PC-3 (cell line): ENCODE measurements at regions not wholly inside any gene's neighbourhood (a gene's known extent, or its start where the extent isn't known, plus 50 kb on each side); places are given as distances from the start of the nearest gene placed in this dataset.

Experiments used
- EZH2 ChIP-seq: fragments of 300-600 bp; sonication (generic); IDR thresholded peaks from one replicate; pipeline ENCODE4 v1.6.1; 2017; ENCODE audit warnings: antibody characterized with exemption, mild to moderate bottlenecking, low read length; ENCODE audit not compliant: unreplicated experiment
- EZH2phosphoT487 ChIP-seq: fragments of 300-600 bp; sonication (generic); IDR thresholded peaks from 2 replicates; pipeline ENCODE4 v1.6.1; 2018; ENCODE audit warnings: mild to moderate bottlenecking, antibody characterized with exemption, low read length, borderline replicate concordance
- TF ChIP-seq, protein P1 (sequence below): fragments of 300-600 bp; sonication (generic); conservative IDR thresholded peaks from 2 replicates; pipeline ENCODE4 v1.5.1; 2017; ENCODE audit warnings: antibody characterized with exemption, low read depth, mild to moderate bottlenecking, low read length

DNA sequence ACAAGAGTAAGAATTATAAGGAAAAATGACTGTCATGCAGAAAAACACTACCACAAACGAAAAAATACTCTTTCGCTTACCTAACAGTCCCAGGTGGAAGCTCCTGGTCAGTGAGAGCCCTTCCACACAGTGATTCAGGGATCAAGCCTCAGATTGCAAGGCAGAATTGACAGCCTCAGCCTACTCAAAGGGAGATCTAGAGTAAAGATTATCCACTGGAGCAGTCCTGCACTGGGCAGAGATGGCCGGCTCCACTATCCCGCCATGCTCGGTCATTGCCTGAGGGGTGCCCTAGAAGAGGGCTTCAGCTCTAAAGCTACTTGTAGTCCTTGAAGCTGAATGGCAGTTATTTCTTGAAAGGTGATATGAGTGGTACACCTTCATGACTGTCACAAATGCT is 174.7 kb downstream of the TTC8 start:
- TF ChIP-seq, protein P1, sequence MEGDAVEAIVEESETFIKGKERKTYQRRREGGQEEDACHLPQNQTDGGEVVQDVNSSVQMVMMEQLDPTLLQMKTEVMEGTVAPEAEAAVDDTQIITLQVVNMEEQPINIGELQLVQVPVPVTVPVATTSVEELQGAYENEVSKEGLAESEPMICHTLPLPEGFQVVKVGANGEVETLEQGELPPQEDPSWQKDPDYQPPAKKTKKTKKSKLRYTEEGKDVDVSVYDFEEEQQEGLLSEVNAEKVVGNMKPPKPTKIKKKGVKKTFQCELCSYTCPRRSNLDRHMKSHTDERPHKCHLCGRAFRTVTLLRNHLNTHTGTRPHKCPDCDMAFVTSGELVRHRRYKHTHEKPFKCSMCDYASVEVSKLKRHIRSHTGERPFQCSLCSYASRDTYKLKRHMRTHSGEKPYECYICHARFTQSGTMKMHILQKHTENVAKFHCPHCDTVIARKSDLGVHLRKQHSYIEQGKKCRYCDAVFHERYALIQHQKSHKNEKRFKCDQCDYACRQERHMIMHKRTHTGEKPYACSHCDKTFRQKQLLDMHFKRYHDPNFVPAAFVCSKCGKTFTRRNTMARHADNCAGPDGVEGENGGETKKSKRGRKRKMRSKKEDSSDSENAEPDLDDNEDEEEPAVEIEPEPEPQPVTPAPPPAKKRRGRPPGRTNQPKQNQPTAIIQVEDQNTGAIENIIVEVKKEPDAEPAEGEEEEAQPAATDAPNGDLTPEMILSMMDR = no peak
- TF ChIP-seq EZH2 (no peak), EZH2phosphoT487 (no peak)
